ENCODE measurements at regions not wholly inside any gene's neighbourhood (a gene's known extent, or its start where the extent isn't known, plus 50 kb on each side); places are given as distances from the start of the nearest gene placed in this dataset.

DNA sequence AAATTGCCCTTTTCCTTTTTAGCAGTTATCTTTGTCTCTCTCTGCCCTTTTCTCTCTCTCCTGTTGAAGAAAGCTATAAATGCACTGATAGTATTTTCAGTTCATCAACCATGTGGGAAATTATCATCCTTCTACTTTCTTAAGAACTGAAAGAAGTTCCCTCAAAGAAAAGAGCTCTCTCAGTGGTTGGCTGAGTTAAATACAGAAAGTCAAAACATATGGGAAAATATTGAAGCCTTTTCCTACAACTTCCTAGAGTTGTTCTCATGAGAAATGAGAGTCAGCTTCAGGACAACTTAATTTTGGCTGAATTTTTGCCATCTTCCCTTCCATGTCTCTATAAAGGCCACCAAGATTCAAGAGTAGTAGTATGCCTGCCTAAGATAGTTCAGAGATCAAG lies 96.7 kb downstream of the NFKBIZ start:
- no peak for DNase-seq (ENCODE audit: low read depth in 1 of 2, low spot score in 1 of 2)
- TF ChIP-seq, protein P1, sequence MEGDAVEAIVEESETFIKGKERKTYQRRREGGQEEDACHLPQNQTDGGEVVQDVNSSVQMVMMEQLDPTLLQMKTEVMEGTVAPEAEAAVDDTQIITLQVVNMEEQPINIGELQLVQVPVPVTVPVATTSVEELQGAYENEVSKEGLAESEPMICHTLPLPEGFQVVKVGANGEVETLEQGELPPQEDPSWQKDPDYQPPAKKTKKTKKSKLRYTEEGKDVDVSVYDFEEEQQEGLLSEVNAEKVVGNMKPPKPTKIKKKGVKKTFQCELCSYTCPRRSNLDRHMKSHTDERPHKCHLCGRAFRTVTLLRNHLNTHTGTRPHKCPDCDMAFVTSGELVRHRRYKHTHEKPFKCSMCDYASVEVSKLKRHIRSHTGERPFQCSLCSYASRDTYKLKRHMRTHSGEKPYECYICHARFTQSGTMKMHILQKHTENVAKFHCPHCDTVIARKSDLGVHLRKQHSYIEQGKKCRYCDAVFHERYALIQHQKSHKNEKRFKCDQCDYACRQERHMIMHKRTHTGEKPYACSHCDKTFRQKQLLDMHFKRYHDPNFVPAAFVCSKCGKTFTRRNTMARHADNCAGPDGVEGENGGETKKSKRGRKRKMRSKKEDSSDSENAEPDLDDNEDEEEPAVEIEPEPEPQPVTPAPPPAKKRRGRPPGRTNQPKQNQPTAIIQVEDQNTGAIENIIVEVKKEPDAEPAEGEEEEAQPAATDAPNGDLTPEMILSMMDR (IDR thresholded peaks at IDR 0.05; ENCODE audit: low read depth, low read length): no peak
- Histone ChIP-seq H3K4me1 (ENCODE audit: low read depth) (peaks cover 18% of the 10 kb centered on the region), H3K36me3 (no peaks in the 10 kb centered on the region), H3K9me3 (ENCODE audit: low read depth) (no peaks in the 10 kb centered on the region), H3K27ac (no peak overlapping the region), H3K4me3 (no peak overlapping the region), H3K27me3 (no peaks in the 10 kb centered on the region)

DNA sequence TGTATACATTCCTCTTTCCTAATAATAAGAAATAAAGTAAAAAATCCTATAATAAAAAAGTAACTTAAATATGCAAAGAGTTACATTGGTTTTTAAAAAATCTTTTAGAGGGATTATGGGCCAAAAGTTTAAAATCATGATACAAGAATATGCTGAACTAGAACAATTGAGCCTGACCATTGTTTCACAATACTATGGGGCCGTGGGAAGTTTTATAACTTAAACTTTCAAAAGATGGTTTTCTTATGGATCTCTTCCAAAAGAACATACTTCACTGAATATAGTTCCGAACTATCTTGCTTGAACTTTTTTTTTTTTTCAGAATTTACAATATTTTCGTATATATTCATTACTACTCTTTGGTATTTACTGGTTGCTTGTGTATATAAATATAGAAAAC lies 97.6 kb downstream of the NFKBIZ start:
- Histone ChIP-seq H3K27ac (no peak overlapping the region), H3K4me3 (no peak overlapping the region), H3K9me3 (ENCODE audit: low read depth) (no peaks in the 10 kb centered on the region), H3K27me3 (no peaks in the 10 kb centered on the region), H3K36me3 (no peaks in the 10 kb centered on the region), H3K4me1 (ENCODE audit: low read depth) (peaks cover 10% of the 10 kb centered on the region)
- TF ChIP-seq, protein P1 (IDR thresholded peaks at IDR 0.05; ENCODE audit: low read depth, low read length): no peak
- peak in 1 of 2 donors; percentile 65 for DNase-seq (ENCODE audit: low read depth in 1 of 2, low spot score in 1 of 2)

DNA sequence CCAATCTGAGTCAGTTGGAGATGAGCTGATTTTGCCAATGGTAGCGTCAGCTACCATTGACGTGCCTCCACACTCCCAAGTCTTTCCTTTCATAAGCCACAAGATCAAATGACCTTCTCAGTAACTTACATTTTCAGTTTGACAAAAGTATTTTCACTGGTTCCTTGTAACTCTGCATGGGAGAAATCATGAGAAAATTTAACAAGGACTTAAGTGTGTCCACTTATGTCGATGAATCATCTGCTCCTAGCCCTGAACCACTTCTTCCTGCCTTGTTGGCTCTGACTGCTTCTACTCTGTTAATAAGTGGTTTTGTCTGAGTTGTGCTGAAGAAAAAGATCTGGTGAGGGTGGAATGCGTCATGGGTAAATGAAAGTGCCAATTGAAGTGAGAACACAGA lies 101.2 kb downstream of the NFKBIZ start:
- Histone ChIP-seq H3K36me3 (no peaks in the 10 kb centered on the region), H3K27me3 (no peaks in the 10 kb centered on the region), H3K9me3 (ENCODE audit: low read depth) (no peaks in the 10 kb centered on the region), H3K27ac (peak overlapping the region; percentile 55), H3K4me1 (ENCODE audit: low read depth) (peaks cover 8% of the 10 kb centered on the region), H3K4me3 (no peak overlapping the region)
- DNase-seq (ENCODE audit: low read depth in 1 of 2, low spot score in 1 of 2): peak in 1 of 2 donors; percentile 82
- TF ChIP-seq, protein P1 (IDR thresholded peaks at IDR 0.05; ENCODE audit: low read depth, low read length): no peak

- H3K4me1 ChIP-seq (ENCODE audit: low read depth): peaks cover 5% of the 10 kb centered on the region
- DNase-seq (ENCODE audit: low read depth in 1 of 2, low spot score in 1 of 2): peak in 1 of 2 donors; percentile 48
- TF ChIP-seq, protein P1 (IDR thresholded peaks at IDR 0.05; ENCODE audit: low read depth, low read length): no peak
- H3K4me3 ChIP-seq: no peak overlapping the region
- no peaks in the 10 kb centered on the region for H3K27me3 ChIP-seq
- peak overlapping the region; percentile 55 for H3K27ac ChIP-seq
- H3K36me3 ChIP-seq: no peaks in the 10 kb centered on the region
- no peaks in the 10 kb centered on the region for H3K9me3 ChIP-seq (ENCODE audit: low read depth)
Measured at GRCh38 chr3:101950985-101951733, 101.8 kb downstream of the NFKBIZ start.

GRCh38 chr3:101954361-101954760 lies 105.0 kb downstream of the NFKBIZ start:
- H3K4me3 ChIP-seq: no peak overlapping the region
- no peaks in the 10 kb centered on the region for H3K27me3 ChIP-seq
- no peak overlapping the region for H3K27ac ChIP-seq
- H3K4me1 ChIP-seq (ENCODE audit: low read depth): peaks cover 5% of the 10 kb centered on the region
- TF ChIP-seq, protein P1 (IDR thresholded peaks at IDR 0.05; ENCODE audit: low read depth, low read length): no peak
- no peaks in the 10 kb centered on the region for H3K9me3 ChIP-seq (ENCODE audit: low read depth)
- DNase-seq (ENCODE audit: low read depth in 1 of 2, low spot score in 1 of 2): no peak
- H3K36me3 ChIP-seq: no peaks in the 10 kb centered on the region

Measured in cardiac muscle cell (in vitro differentiated cells and primary cell).